Stomach (tissue), 4 donors: ENCODE measurements at regions not wholly inside any gene's neighbourhood (a gene's known extent, or its start where the extent isn't known, plus 50 kb on each side); places are given as distances from the start of the nearest gene placed in this dataset.

Experiments
- POLR2A ChIP-seq, 4 donors: fragments of 450-650 bp; IDR thresholded peaks; one replicate each; pipeline ENCODE4 v1.6.1; 2016; ENCODE audit warnings: antibody characterized with exemption in 4 of 4, control low read depth in 2 of 4, mild to moderate bottlenecking in 1 of 4, moderate library complexity in 1 of 4
- TF ChIP-seq, protein P1 (sequence below), 7 experiments: fragments of 450-650 bp in 4 of 7; fragments of 200-600 bp in 3 of 7; sonication (generic) in 3 of 7; IDR thresholded peaks; one replicate each; pipeline ENCODE4 v1.5.1; 2016 to 2019; ENCODE audit warnings: antibody characterized with exemption in 7 of 7, control low read depth in 2 of 7, mild to moderate bottlenecking in 1 of 7

GRCh38 chr3:106068381-106068780 is 199.6 kb upstream of the CBLB start:
- TF ChIP-seq, protein P1, sequence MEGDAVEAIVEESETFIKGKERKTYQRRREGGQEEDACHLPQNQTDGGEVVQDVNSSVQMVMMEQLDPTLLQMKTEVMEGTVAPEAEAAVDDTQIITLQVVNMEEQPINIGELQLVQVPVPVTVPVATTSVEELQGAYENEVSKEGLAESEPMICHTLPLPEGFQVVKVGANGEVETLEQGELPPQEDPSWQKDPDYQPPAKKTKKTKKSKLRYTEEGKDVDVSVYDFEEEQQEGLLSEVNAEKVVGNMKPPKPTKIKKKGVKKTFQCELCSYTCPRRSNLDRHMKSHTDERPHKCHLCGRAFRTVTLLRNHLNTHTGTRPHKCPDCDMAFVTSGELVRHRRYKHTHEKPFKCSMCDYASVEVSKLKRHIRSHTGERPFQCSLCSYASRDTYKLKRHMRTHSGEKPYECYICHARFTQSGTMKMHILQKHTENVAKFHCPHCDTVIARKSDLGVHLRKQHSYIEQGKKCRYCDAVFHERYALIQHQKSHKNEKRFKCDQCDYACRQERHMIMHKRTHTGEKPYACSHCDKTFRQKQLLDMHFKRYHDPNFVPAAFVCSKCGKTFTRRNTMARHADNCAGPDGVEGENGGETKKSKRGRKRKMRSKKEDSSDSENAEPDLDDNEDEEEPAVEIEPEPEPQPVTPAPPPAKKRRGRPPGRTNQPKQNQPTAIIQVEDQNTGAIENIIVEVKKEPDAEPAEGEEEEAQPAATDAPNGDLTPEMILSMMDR (IDR thresholded peaks at IDR 0.05): no peak
- no peak for TF ChIP-seq POLR2A (IDR thresholded peaks at IDR 0.05)
